ENCODE measurements at regions not wholly inside any gene's neighbourhood (a gene's known extent, or its start where the extent isn't known, plus 50 kb on each side); places are given as distances from the start of the nearest gene placed in this dataset.
"Not testable (repeated sequence)": the region's sequence is repeated elsewhere in the genome, so short reads cannot be mapped to it uniquely, and the experiment has no call there.

DNA sequence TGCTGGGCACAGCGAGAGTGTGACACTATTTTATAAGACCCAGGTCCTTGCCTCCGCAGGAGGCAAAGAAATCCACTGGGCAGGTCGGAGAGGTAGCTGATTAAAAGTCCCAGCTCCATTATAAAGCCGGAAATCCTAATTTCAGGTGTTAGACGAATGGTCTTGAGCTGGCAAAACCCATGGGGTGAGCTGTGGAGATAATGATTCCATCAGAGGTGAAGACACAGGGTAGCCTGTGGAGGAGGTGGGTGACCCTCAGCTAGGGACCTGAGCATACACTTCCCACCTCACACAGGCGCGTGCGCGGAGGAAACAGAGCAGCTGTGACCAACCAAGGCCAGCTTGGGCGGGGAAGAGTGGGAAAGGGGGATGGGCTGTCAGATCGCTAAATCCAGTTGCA lies 201.7 kb upstream of the CXCR4 start:
- DNase-seq: no peak

DNA sequence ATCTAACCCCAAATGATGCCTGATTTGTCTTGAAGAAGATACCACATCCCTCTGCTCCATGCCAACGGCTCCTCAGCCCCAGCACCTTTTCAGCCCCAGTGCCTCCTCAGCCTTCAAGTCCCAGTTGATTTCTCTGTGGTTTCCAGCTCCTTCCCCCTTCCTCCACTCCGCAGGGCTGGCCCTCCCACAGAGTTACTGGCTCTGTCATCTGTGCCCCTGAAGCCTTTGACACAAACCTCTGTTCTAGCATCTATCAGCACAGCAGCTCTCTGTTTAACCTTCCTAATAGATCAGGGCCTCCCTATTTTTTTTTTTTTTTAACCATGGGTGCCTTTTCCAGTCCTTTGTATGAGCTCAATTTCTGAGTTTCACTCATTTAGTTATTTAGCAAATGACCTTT lies 201.3 kb upstream of the CXCR4 start:
- DNase-seq: no peak

DNA sequence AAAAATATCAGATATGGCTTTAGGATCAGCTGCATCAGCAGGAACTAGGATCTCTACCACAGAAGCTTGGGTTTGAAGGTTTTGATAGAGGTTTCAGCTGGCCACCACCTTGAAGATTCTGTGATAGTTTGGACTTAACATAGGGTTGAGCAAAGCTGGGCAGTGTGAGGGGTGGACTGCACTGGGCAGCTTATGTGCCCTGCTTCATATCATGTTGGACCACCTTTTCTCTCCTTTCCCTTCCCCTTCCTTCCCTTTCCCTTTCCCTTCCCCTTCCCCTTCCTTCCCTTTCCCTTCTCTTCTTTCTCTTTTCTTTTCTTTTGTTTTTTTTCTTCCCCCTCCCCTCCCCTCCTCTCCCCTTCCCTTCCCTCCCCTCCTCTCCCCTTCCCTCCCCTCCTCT lies 196.3 kb upstream of the CXCR4 start:
- DNase-seq: no peak

DNA sequence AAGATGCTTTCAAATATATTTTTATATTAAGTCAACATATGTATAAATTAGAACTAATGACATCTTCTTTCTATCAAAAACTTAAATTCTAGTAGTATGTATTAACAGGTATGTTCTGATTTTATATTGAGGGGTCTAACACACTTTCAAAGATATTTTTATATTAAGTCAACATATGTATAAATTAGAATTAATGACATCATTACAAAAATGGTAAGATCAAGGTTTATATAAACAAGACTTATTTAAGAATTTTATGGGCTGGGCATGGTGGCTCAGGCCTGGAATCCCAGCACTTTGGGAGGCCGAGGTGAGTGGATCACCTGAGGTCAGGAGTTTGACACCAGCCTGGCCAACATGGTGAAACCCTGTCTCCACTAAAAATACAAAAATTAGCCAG lies 194.6 kb upstream of the CXCR4 start:
- not testable (repeated sequence) for DNase-seq

DNA sequence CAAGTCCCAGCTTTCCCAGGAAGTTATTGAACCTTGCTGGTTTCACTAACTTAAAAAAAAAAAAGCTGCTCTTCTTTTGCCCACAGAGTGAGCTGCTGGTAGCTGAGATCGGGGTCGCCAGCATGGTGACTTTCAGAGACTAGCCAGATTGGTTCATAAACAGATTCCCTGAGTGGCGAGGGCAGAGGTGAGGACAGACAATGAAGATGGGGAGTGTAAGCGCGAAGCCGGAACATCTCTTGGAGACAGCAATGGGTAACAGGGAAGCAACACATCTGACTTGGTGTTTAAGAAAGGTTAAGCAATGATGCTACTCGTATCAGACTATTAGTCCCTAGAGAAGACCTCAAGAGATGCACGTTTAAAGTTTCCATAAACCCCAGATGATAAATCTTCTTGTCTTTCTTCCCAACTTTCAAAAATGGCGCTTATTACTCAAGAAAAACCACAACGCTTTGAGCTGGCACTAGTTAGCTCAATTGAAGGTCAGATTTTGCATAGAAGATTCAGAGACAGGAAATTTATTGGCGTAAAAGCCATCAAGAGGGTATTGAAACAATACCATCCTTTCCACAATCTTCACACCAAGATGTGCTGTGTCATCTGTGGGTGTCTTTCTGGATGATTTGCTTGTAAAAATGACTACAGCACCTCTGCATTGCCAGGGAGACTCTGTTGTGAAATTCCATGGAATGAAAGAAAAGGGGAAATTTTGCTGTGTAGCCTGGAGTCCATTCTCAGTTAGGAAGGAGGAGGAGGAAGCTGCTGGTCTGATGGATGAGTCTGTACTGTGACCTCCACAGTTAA lies 193.1 kb upstream of the CXCR4 start:
- DNase-seq: peak; percentile 54

DNA sequence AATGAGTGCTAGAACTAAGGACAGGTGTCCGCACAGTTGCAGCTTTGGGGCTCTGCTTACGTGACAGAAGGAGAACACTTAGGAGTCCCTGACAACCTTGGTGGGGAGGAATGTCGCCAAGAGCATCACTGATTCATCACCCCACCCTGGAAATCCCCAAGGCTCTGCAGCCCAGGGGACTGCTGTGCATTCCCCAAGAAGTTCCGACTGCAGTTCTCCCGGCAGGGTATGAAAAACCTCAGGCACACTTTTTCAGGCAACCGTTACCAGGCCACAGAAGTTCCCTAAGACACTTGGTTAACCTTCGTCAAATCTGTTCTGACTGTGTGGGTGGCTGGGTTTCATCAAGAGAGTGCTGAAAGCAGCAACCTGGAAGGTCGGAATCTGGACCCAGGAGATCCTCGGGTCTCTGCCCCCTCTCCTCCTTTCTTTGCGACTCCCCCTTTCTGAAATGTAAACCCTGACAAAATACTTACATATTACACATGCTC lies 192.1 kb upstream of the CXCR4 start:
- DNase-seq: no peak

DNA sequence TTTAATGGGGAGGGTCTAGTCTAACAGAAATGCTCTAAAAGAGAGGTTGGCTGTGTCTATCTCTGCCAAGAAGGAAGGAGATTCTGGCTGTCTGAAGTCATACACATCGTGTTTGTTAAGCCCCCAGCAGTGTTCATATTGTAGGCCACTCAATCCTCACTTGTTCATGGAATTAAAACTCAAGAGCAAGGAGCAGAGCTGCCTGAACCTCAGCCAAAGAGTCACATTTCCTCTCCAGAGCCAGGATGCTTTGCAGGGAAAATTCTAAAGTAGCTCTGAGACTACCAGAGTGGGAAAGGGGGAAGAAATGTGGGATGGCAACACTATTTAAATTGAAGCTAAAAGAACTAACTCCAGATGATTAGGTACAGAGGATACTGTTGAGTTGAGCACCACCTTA lies 190.7 kb upstream of the CXCR4 start:
- no peak for DNase-seq

DNA sequence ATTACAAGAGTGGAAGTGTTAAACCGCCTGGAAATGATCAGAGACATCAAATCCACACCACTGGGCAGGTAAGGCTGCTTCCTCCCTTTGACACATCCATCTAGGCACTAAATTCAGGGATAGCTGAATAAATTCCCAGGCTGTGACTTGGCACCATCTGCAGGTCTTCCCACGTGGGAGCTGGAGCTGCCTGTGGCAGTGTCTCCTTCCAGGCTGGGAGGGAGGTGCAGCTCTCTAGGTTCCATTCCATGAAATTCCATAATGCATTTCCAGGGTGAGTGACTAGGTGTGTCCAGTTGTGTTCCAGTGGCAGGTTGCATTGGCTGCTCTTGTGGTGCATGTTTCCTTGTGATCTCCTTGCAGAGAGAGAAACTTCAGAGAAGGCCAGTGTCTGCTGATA lies 188.9 kb upstream of the CXCR4 start:
- no peak for DNase-seq

DNA sequence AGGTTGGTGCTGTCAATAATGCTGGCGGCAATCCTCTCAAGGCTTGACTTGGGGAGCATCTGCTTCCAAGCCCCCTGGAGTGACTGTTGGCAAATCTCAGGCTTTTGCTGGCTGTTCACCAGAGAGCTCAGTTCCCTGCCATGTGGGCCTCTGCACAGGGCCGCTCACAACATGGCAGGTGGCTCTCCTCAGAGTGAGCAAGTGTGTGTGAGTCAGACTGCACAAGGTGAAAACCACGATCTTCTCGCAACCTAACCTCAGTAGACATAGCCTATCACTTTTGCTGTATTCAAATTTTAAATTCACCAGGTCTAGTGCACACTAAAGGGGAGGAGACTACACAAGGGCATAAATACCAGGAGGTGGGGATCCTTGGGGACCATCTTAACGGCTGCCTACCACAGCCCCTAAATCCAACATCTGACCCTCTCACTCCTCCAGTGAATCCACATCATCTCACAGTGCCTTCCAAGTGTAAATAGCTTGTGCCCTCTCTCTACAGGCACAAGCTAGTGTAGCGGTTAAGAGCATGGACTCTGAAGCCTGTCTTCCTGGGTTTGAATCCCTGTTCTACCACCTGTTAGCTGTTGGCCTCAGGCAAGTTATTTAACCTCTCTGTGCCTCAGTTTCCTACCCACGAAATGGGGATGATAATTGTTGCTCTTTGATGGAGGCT lies 187.7 kb upstream of the CXCR4 start:
- DNase-seq: peak; percentile 76

DNA sequence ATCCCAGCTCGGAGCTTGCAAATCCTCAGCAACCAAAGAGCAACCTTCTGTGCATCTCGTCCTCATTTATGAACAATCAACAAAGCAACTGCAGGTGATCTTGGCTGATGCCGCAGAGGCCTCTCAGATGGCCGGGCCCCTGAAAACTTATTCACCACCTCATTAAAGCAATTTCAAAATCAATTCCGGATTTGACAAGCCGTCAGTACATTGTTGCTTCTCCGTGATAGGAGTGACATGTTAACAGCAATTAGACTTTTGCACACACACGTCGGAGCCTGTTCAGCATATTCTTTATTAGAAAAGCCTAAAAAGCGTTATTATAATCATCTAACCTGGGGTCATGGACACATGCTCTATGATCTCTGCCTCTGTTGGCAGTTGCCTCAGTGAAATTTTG lies 183.1 kb upstream of the CXCR4 start:
- no peak for DNase-seq

DNA sequence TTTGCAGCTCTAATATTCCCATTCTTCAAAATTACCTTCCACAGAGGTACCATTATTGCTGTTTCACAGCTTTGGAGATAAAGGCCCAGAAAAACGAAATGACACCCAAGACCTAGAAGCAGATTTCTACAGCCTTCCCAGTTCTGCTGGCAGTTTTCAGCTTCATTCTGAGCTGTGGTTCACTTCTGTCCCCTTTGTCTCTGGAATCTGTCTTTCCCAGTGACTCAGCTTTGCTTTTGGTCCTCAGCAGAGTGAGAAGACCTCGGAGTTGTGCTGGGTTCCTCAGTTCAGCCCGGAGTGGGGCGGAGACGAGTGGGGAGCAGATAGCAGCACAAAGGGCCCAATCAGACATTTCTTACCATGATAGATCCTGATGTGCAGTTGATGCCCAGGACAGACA lies 180.7 kb upstream of the CXCR4 start:
- no peak for DNase-seq

DNA sequence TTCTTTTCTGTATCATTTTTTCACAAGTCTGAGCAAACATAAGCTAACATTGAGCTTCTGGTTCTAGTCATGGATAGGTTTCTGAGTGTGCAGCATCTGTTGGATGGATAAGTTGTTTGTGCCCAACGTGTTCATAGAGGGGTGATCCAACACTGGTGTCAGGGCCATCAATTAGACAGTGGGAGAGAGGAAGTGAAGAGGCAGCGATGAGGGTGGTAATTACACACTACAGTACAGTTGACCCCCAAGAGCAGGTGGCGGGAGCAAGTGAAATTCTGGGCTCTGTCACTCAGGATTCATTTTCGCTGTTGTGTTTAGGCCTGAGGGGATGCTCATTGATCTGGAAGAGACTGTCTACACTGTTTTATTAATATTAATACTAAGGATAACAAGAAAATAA lies 180.0 kb upstream of the CXCR4 start:
- DNase-seq: no peak

DNA sequence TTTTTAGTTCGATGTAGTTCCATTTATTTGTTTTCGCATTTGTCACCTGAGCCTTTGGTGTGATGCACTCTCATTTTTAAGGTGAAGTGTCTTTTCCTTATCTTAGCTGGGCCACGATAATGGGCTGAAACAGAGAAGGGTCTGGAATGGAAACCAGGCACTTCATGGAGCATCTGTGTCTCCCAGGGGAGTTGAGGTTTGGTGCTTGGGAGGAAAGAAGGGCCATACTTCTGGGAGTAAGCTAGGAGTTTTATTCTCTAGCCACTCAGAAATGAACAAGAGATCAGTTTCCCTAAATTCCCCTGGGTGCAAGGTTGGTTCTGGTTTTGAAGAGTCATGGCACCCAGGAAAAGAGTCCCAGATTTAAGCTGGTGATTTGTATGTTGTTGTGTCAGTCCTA lies 179.4 kb upstream of the CXCR4 start:
- no peak for DNase-seq

DNA sequence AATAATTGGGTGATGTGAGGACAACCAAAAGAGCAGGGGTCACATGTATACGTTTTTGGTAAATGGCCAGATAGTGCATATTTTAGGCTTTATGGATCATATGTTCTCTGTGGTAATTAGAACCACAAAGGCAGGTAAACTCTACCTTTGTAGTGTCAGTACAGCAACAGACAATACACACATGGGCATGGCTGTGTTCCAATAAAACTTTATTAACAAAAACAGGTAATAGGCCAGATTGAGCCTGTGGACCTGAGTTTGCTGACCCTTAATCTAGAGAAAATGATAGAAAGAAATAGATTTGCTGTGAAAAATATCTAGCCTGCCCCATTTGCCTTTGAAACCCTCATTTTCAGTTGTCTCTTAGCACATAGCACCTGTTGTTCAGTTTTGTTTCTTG lies 177.2 kb upstream of the CXCR4 start:
- no peak for DNase-seq

DNA sequence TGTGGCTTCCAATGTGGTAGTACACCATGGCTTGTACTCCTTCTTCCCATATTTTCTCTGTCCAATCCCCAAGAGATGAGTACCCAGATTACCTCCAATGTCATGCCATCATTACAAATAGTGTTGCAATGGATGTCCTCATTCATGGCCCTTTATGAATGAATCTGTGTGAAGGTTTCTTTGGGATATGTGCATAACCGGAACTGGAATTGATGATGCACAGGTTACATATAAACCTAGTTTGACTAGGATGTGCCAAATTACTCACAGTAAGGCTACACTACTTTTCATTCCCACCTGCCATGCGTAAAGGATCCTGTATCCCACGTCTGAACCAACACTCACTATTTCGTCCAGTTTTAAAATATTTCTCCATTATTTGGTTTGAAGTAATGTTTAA lies 173.9 kb upstream of the CXCR4 start:
- no peak for DNase-seq

DNA sequence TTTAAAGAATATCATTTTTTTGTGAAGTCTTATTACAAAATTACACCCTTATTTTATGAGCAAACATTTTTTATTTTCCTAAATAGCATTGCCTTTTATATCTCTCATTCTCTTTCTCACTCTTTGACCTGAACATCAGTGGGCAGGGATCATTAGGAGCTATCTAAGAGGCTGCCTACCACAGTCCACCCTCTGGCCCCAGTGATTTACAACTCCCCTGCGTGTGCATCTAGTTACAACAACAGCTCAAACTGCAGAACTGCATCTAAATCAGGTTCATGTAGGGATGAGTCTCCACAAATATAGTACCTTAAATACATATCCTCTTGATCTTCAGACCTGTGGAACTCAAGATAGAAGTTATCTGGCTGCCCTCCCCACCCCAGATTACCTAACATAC lies 172.4 kb upstream of the CXCR4 start:
- DNase-seq: no peak

DNA sequence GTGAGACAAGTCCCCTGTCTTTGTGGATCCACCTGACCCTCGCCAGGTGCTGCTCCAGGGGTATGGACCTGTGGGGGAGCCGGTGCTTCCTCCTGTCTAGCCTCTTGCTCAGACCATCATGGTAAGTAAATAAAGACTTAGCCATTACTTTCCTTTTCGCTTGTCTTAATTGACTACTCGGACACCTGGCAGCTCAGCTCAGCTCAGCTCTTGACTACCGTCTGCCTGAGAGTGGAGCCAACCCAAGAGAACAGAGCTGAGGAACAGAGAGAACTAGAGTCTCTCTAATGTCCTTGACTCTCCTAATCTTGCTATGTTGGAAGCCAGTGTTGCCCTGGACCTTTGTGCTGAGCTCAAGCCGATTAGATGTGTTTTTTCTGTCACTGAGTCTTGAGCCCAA lies 170.3 kb upstream of the CXCR4 start:
- no peak for DNase-seq

DNA sequence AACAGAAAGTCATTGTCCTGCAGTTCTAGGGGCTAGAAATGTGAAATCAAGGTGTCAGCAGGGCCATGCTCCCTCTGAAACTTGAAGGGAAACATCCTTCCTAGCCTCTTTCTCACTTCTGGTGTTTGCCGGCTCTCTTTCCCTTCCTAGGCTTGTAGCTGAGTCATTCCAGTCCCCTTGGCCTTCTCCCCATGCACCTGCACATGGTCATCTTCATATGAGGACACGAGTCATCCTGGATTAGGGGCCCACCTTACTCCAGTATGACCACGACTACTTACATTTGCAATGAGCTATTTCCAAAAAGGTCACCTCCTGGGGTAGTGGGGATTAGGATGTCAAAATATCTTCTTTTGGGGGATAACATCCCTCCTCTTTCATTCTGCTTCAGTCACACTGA lies 168.5 kb upstream of the CXCR4 start:
- no peak for DNase-seq

DNA sequence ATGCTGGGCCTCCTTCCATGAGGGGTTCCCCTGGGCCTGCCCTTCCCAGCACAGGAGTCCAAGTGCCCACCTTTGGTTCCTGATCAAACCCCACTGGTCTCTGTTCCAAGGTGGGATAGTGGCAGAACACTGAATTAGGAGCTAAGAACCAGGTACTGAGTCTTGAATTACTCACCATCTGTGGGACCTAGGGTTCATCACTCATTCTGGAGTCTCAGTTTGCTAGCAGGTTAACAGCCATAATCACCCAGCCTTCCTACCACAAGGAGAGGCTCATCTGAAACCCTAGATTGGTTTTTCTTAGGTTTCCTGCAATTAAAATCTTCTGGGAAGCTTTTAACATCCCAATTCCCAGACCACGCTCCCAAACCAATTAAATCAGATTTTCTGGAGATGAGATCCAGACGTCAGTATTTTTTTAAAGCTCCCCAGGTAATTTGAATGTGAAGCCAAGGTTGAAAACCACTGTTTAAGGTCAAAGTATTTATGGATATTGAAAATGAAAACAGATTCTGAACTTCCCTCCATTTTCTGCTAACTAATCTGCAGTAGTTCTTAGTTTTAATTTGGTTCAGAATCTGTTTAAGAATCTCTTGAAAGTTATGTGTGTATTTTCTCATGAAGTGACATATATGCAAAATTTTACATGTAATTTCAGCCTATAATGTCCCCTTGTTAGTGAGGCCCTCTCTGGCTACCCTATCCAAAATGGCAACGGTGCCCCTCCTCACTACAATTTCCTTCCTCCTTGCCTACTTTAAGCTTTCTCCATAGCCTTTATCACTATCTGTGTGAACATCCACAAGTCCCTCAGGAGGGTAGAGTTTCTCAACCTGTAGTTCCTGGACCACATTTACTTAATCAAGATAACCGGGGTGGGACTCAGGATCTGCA lies 166.5 kb upstream of the CXCR4 start:
- DNase-seq: no peak

DNA sequence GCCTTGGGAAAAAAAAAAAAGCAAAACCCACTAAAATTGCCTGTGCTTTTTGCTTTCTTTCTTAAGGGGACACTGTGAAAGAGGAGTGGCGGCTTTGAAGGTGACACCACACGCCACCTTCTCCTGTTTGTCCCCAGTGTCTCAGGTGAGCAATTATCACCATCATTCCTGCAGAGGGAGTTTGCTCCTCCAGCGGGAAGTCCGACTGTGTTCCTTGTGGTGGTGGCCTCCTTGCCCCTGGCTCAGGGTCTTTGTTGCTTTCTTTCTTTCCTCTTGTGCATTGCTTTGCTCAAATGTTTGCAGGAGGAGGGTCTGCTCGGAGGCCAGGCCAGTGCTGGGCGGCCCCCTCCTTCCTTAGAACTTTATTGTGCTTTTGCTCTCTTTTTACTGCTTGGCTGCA lies 164.3 kb upstream of the CXCR4 start:
- DNase-seq: no peak

DNA sequence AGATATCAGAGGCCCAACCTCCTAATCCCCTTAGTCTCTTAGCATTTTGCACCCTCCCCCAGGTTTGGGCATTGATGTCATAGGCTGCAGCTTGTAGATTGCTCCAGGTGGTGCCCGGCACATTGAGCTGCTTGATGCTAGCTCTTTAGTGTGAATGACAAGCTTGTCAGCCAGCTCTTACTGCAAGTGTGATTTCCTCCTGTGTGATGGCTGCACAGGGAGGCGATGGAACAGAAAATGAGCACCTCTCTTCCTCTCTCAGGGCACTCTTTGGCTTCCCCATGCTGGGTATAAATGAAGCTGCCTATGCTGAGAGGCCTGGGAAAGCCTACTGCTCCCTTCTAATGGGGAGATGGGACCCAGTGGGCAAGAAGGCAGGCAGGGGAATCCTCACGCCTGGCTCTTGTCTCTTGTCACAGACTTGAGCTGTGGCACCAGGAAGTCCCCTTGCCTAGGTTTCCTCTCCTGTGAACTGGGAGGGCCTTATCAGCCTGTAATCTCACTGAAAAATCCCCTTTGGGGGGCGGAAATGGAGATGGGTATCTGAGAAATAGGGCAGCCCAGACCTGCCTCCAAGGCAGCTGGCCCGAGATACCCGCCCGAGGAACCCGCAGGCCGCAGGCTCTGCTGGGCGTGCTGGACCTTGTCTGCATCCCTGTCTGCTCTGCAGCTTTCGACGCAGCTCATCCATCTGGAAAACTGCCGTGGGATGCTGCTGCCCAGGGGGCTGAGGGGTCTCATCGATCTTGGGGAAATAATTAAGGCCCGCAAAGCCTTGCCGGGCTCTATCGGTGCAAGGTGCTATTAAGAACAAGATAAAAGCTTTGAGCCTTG lies 163.5 kb upstream of the CXCR4 start:
- peak; percentile 83 for DNase-seq

DNA sequence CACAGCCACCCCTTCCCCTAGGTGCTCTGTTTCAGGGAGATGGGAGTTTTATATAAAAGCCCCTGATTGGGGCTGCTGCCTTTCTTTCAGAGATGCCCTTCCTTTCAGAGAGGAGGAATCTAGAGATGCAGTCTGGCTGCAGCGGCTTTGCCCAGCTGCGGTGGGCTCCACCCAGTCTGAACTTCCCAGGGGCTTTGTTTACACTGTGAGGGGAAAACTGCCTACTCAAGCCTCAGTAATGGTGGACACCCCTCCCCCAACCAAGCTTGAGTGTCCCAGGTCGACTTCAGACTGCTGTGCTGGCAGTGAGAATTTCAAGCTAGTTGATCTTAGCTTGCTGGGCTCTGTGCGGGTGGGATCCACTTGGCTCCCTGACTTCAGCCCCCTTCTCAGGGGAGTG lies 148.4 kb upstream of the CXCR4 start:
- not testable (repeated sequence) for DNase-seq

DNA sequence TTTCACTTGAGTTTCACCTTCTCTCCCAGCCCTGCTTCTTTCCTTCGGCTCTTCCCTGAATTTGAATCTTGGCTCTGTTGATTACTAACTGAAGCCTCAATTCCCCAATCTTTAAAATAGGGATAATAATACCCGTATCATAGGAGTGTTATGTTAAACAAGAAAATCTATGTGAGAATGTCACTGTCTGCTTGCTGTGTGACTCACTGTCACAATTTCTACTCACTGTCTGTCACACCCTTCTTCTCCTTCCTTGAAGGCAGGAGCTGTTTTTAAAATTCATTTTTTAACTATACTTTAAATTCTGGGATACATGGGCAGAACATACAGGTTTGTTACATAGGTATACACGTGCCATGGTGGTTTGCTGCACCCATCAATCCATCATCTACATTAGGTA lies 141.6 kb upstream of the CXCR4 start:
- DNase-seq: no peak
